Occipital lobe (tissue), 1 donor: ENCODE measurements at regions not wholly inside any gene's neighbourhood (a gene's known extent, or its start where the extent isn't known, plus 50 kb on each side); places are given as distances from the start of the nearest gene placed in this dataset.
"Not testable (repeated sequence)": the region's sequence is repeated elsewhere in the genome, so short reads cannot be mapped to it uniquely, and the experiment has no call there.

ENCODE experiments used
- DNase-seq: peaks from one replicate; lab custom pipeline; 2025; lab: John Stamatoyannopoulos, UW

DNA sequence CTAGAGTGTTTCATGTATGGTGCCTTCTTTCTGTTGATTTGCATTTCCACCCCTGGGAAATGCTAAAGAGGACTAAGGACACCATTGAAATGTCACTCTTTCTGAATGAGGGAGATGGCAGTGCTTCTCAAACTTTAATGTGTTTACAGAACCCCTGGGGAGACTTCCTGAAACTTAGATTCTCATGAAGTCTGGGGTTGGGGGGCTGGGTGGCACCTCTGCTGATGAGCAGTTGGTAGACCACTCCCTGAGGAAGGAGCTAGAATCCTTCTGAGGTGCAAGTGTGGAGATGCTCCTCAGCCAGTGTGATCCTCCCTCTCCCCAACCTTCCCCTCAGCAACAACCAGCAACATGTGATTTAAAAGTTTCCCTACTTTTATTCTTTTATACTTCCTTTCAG, 546.8 kb downstream of the LRRC70 start:
- no peak for DNase-seq

GRCh38 chr5:63124266-63124665, 545.6 kb downstream of the LRRC70 start:
- DNase-seq: no peak

DNA sequence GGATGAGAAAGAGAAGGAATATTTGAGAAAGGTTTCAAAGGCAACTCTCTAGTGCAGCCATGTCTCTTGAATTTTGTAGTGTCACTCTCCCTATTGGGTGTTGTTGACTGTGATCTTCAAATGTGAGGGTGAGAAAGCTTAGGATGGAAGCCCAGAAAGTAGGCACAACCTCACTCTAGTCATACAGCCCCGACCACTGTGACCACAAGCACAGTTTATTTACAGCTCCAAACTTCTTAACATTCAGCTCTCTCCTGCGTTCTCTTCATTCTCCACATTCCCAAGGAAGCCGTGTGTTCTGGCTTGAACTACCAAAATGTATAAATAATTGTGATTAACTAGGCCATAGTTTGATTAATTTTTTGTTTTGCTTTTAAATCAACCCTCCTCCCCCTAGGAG, 542.9 kb downstream of the LRRC70 start:
- DNase-seq: no peak

GRCh38 chr5:63118221-63118620, 539.6 kb downstream of the LRRC70 start:
- no peak for DNase-seq

GRCh38 chr5:63111891-63112290, 533.3 kb downstream of the LRRC70 start:
- DNase-seq: no peak

DNA sequence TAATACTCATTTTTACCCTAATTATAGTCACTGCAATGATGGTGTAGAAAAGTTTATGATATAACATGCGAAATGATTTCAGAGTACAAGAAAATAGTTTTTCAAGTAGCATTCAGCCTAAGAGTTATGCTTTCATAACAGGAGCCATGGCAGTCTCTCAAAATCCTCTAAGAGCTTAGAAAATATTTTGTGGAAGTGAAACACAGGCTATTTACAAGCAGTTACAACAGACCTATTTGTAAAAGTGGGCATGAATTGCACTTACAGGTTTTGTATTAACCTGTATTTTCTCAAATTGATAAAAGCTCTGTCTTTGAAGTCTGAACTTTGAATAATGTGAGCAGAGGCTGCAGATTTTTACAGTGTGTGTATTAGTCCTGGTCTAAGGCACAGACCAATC, 523.3 kb downstream of the LRRC70 start:
- DNase-seq: no peak

DNA sequence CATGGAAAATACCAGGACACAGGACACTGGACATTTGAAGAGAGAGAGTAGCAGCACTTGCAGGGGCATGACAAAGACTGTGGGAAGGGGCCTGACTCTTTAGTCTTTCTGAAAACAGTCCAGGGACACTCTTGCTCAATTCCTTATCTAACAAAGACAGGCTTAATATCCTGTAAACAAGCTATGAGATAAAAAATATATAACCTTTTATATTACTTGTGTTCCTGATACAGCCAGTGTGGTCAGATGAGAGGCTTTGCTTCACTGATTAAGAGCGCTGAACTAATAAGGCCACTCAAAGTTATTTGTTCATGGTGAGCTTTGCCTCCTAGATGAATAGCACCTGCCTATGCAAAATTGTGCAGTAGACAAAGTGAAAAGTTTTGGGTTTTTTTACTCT, 518.7 kb downstream of the LRRC70 start:
- DNase-seq: no peak

- no peak for DNase-seq
Observed at GRCh38 chr5:63094730-63095129, 516.1 kb downstream of the LRRC70 start.

DNA sequence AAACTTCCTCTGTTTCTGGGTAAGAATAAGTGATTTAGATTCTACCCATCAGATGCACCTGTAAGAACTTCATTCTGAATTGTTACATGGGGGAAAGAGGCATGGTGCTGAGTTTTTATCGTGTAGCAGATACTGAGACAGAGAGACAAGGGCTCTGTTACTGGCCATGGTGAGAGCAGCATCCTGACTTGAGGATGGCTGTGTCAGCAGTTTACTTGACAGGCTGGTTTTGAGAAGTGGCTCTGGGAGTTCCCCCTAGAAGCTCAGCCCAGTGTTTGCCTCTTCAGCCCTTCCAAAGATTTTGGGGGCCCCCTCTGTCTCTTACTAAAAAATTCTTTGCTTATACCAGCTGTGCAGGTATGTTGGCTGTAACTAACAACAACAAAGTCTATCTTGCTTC, 510.5 kb downstream of the LRRC70 start:
- no peak for DNase-seq

DNA sequence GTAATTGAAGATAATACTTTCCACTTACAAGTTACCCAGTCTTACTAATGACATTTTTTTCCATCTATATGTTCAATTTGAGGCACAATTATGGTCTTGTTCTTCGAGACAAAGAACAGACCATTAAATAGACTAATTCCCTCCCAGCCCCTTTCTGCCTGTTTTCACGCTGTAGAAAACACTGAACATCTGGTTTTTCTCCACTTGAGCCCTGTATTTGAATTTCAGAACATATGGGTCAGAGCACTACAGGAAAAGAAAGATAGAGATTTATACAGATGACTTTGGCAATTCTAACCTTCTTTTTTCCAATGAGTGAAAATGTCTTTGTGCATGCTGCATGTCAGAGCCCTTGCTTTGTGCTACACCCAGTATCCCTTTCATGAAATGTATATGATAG, 506.9 kb downstream of the LRRC70 start:
- DNase-seq: no peak

DNA sequence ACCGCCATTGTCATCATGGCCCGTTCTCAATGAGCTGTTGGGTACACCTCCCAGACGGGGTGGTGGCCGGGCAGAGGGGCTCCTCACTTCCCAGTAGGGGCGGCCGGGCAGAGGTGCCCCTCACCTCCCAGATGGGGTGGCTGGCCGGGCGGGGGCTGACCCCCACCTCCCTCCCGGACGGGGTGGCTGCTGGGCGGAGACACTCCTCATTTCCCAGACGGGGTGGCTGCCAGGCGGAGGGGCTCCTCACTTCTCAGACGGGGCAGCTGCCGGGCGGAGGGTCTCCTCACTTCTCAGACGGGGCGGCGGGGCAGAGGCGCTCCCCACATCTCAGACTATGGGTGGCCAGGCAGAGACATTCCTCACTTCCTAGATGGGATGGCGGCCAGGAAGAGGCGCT, 505.1 kb downstream of the LRRC70 start:
- not testable (repeated sequence) for DNase-seq

DNA sequence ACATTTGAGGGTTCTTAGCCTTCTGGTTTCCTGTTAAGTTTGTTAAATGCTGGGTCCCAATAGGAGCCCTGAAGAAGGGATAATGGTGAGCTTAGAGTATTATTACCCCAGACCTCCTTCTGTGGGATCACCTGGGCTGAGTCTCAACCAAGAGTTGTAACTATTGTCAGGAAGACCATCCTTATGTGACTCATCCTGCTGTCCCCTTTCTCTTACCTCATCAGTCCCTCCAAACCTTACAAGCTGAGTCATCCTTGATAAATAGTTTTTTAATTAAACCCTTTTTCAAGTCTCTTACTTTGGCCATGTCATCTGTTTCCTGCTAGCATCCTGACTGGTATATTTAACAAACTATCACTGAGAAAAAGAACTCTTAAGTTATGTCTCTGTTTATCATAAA, 502.8 kb downstream of the LRRC70 start:
- no peak for DNase-seq

GRCh38 chr5:63070001-63070400, 491.4 kb downstream of the LRRC70 start:
- no peak for DNase-seq

- DNase-seq: no peak
Observed at GRCh38 chr5:63055421-63055820, 476.8 kb downstream of the LRRC70 start.

GRCh38 chr5:63053019-63053638, 474.5 kb downstream of the LRRC70 start:
- no peak for DNase-seq

GRCh38 chr5:63050916-63051315, 472.3 kb downstream of the LRRC70 start:
- DNase-seq: no peak

- DNase-seq: no peak
Observed at GRCh38 chr5:63049935-63050334, 471.3 kb downstream of the LRRC70 start.

DNA sequence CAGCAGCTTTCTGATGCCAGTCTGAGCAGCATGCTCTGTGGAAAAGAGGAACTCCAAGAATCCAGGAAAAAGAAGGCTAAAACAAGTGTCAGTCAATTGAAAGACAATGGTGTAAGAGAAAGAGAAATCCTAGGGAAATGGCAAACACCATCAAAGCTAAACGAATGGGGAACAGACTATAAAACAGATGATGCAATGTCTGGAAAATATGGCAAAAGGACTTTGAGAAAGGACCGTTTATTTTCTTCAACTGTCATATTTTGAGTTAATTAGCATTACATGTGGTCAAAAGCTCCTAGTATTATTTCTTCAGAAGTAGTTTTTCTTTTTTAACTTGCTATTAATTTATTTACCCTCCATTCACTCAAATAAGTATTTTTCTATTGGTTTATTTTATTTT, 465.2 kb downstream of the LRRC70 start:
- no peak for DNase-seq

DNA sequence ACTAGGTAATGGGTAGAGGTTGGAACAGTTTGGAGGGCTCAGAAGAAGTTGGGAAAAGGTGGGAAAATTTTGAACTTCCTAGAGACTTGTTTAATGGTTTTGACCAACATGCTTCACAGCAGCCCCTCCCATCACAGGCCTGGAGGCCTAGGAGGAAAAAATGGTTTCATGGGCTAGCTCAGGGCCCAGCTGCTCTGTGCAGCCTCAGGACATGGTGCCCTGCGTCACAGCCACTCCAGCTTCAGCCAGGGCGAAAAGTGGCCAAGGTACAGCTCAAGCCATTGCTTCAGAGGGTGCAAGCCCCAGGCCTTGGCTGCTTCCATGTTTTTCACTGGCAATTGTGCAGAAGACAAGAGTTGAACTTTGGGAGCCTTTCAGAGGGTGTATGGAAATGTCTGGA, 453.7 kb downstream of the LRRC70 start:
- no peak for DNase-seq

- DNase-seq: no peak
Observed at GRCh38 chr5:63029891-63030290, 451.3 kb downstream of the LRRC70 start.

DNA sequence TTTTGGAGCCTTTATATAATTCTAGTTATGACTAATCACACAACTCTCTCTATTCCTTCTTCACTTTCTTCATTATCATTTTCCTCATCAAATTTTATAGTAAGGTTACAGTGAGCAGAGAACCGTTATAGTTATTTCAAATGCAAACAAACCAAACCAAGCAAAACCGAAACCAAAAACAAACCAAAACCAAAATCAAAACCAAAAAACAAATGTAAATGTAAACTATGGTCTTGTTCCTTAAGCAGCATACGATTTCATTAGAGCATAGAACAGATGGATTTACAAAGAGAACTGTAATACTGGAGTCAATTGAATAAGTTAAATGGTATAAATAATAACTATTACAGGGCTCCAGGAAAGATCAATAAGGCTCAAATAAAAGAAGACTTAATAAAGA, 447.1 kb downstream of the LRRC70 start:
- no peak for DNase-seq

- DNase-seq: no peak
Observed at GRCh38 chr5:63022403-63022802, 443.8 kb downstream of the LRRC70 start.

DNA sequence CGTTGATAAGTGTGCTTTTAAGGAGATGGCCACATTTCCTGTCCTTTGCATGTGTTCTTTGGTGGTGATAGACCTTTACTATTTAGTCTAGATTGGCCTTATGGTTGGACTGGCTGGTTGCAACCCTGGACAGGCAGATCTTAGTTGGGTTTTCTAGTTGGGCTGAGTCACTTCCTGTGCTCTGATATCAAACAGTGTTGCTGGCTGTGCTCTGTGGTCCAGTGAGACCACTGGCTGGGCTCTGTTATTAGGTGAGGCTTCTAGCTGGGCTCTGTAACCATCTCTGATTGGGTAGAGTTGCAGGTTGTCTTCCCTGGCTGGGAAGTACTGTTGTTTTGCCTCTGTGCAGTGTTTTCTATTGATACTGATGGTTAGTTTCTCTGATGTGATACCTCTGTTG, 432.5 kb downstream of the LRRC70 start:
- DNase-seq: no peak

DNA sequence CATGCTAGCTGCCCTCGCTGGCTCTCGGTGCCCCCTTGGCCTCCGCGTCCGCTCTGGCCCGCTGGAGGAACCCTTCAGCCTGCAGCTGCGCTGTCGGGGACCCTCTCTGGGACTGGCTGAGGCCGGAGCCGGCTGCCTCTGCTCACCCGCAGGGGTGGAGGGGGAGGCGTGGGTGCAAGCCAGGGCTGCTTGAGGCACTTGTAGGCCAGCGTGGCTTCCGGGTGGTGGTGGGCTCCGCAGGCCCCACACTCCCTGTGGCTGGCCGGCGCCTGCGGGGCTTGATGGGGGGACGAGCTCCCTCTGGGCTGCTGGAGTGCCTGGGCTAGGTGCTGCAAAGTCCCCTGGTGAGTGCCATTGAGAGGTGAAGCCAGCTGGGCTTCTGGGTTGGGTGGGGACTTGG, 429.6 kb downstream of the LRRC70 start:
- DNase-seq: no peak
